AG20443 (cell line): ENCODE measurements at regions not wholly inside any gene's neighbourhood (a gene's known extent, or its start where the extent isn't known, plus 50 kb on each side); places are given as distances from the start of the nearest gene placed in this dataset.
"Not testable (repeated sequence)": the region's sequence is repeated elsewhere in the genome, so short reads cannot be mapped to it uniquely, and the experiment has no call there.

Experiments
- DNase-seq: peaks from one replicate; pipeline ENCODE4 v3.0.0; 2012; ENCODE audit warnings: low spot score, mixed read lengths

DNA sequence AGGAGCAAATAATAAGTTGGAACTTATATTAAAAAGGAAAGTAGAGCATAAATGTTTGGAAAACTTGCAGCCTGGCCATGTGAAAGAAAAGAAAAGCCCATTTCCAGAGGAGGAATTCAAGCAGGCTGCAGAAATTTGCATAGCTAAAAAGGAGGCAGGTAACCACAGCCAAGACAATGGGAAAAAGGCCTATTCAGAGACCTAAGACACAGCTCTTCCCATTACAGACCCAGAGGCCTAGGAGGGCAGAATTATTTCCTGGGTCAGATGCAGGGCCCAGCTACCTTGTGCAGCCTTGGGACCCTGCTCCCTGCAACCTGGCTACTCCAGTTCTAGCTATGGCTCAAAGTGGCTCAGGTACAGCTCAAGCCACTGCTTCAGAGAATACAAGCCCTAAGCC lies 234.6 kb upstream of the BCHE start:
- no peak for DNase-seq

DNA sequence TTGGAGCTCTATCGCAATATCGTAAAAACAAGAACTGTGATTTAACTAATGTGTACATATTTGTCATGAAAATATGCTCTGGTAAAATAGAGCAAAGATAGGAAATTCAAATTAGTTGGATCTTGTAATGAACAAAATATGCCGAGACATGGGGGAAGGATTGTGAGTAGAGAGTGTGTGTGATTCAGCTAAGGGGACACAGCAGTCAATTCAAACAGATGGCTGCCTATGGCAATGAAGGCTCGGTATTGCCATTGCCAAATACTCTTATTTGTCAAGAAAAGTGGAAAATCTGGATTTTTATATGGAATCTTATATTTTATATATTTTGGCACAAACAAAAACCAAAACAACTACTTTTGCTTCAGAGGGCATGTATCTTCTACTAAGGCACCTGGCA lies 227.3 kb upstream of the BCHE start:
- DNase-seq, result no peak

DNA sequence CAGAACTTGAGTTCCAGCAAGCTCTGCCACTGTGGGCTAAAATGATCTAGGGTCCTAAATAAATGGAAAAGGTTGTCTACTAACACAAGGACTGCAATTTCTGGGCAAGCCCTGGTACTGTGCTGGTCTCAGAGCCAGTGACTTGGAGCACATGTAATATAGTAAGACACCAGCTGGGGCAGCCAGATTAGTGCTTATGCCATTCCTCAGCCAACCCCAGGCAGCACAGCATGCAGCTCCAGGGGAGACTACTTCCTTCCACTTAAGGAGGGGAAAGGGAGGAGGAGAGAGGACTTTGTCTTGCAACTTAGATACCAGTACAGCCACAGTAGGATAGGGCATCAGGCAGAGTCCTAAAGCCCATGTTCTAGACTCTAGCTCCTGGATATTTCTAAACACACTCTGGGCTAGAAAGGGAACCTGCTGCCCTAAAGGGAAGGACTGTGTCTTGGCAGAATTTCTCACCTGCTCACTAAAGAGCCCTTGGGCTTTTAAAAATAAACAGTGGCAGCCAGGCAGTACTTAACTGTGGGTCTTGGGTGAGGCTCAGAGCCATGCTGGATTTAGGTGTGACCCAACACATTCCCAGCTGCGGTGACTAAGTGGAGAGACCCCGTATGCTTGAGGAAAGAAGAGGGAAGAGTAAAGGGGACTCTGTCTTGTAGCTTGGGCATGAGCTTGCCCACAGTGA lies 223.7 kb upstream of the BCHE start:
- DNase-seq, result no peak

DNA sequence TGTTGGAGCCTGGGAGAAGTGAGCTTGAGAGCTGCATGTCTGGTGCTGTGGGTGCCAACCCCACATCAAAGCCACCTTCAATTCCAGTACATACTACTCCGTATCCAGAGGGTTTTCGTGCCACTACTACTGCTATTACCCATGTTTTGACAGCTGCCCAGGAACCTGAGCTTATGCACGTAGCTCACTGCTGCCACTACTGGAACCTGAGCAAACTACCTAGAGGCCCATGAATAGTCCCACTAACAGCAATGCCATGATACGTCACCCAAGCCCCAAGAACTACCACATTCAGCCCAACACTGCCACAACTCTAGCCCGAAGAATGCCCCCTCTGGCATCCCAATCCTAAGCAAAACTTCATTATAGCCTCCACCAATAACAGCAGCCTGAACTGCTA lies 215.2 kb upstream of the BCHE start:
- DNase-seq, result no peak

DNA sequence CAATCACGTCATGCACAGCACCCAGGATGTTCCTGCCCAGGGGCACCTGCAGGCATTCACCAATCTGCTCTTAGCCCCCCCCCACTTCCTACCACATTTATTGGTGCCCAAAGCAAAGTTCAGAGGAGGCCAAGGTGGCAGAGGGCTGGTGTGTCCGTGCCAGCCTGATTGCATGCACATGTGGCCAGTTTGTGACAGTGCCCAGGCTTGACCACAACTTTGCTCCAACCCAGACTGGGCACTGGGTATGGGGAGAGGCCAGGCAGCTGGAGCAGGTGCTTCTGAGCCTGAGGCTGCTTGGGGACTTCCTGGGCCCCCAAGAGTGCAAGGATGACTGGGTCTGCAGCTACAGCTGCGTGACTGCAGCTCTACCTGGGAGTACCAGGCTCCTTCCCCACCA lies 192.3 kb upstream of the BCHE start:
- DNase-seq, result no peak

DNA sequence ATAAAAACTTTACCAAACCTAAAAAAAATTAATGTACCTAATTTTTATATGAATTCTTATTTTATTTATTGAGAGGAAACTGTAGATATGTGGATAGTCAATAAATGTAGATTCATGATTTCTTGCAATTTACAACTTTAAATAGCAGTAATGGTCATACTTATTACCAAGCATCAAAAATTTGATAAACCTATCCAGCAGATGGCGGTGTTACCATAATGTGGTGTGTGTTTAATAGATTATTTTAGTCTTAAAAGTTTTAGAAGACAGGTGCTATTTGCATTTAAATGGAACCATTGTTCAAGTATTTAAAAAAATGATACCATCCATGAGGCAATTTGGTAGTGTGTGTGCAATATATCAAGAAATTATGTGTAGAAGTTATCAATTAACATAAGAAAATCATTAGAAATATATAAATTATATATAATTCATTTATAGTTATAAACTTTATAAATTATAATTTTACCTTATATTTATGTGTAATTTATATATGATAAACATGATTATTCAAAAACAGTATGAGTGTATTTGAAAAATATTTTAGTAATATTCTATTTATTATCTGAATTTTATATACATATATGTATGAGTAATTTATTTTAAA lies 176.0 kb upstream of the BCHE start:
- DNase-seq, result no peak

DNA sequence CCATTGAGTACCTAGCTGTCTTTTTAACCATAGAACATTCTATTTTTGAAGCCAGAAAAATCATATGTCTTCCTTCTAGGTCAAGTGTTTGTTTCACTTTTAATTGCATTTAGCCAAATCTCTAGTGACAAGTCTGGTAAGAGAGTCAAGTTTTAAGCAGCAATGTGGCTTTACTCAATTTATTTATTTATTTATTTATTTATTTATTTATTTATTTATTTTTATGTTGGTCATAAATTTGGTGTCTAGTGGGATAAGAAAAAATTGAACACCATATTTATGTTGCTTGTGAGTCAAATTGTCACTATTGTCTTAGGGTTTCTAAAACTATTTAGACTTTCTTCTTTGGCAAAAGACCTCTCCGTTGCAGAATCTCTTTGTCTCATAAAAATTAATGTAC lies 174.5 kb upstream of the BCHE start:
- DNase-seq, result no peak

DNA sequence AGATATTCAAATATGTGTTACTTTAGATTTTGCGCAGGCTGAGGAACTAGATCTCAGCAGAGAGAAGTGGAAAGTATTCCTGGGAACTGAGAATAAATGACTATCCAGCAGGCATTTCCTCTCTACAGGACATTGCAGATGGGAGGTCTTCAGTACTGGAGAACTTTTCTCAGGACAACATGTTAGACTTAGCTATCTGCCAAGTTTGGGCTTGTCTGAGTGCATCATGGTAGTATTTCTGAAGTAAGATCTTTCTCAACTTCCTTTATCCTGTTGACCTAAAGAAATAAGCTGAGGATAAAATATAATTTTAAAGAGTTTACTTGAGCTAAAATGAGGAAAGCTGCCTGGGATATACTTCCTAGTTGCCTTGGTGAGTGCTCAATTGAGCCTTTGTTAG lies 167.9 kb upstream of the BCHE start:
- no peak for DNase-seq

DNA sequence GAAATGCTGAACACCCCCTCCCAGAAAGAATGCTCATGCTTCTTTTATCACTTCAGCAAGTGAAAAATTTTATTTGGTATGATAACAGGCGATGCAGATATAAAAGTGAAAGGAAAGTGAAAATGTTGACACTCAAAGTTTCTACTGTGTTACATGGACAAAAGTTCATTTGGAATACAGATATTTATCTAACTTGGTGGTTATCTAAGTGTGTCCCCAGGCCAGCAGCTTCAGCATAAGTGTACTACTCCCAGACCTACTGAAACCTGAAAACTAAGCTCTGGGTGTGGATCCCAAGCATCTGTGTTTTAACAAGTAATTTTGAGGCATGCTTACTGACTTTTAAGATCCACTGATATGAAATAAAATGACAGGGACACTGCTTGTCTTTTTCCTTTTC lies 157.1 kb upstream of the BCHE start:
- no peak for DNase-seq

DNA sequence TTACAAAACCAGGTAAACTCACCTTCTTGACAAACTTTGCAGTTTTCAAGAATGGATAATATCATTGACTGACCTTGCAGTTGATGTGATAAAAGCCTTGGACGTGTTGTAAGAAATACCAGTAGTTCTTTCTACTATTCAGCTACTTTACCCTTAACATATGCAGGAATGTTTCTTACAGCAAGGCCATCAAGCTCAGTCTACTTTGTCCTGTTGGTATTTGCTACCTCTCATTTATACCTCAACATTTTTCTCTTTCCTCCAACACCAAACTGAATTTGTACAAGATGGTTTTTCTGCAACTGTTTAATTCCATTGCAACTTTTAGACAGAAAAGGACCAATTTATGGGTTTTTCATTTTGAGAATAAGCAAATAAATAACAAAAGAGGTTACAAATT lies 147.4 kb upstream of the BCHE start:
- DNase-seq, result no peak

DNA sequence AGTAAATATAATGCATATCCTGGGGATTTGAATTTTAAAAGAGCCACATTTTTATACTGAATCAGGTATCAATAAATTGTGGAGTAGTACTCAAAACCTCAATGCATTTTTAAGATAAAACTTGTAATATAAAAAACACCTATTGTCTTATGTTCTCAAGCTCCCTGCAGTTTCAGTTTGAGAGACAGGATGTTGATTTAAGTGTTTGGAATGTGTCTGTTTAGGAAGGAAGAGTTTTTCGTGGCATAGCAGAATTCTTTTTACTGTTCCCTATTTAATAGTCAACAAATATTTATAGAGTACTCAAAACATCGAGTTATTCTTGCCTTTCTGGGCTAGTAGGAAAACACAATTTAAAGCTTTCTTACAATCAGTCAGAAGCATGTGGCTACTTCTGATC lies 146.1 kb upstream of the BCHE start:
- no peak for DNase-seq

DNA sequence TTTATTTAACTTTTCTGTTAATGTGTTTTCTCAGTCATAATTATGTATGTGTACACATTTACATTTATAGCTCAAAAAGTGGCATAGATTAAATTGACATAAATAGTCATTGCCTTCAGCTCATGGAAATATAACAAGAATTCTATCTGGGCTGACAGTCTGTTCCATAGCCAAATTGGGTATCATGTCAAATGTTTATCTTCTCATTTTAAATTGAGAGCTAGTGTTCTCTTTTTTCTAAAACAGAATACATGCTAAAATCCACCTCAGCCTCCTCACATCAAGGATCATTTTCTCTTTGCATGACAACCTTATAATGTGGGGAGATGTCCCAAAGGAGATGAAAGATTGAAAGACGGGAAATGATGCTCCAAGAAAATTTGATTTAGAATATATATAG lies 144.1 kb upstream of the BCHE start:
- no peak for DNase-seq

DNA sequence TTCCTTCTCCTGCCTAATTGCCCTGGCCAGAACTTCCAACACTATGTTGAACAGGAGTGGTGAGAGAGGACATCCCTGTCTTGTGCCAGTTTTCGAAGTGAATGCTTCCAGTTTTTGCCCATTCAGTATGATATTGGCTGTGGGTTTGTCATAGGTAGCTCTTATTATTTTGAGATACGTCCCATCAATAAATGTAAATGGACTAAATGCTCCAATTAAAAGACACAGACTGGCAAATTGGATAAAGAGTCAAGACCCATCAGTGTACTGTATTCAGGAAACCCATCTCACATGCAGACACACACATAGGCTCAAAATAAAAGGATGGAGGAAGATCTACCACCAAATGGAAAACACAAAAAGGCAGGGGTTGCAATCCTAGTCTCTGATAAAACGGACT lies 123.6 kb upstream of the BCHE start:
- not testable (repeated sequence) for DNase-seq

DNA sequence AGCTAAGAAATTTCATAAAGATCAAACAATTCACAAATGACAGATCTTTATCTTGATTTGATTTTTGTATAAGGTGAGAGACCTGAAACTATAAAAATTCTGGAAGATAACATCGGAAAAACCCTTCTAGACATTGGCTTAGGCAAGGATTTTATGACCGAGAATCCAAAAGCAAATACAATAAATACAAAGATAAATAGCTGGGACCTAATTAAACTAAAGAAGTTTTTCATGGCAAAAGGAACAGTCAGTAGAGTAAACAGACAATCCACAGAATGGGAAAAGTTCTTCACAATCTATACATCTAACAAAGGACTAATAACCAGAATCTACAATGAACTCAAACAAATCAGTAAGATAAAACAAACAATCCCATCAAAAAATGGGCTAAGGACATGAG lies 116.9 kb upstream of the BCHE start:
- DNase-seq, result no peak

DNA sequence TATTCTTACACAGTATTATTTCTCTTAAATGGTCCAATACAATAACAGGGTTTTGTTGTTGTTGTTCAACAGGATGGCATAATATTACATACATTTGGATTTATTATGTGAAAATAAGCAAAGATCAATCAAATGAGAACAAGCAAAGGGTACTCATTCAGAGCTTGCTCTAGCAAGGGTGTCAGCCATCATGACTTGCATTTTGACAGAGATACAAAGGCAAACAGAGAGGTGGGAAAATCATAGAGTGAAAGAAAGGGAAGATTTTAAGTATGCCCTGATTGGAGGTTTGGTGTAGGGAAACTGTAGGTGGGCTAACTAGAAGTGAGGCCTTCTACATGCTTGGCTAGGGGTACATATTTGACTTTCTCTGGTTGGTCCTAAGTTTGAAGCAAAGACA lies 109.1 kb upstream of the BCHE start:
- DNase-seq, result no peak

DNA sequence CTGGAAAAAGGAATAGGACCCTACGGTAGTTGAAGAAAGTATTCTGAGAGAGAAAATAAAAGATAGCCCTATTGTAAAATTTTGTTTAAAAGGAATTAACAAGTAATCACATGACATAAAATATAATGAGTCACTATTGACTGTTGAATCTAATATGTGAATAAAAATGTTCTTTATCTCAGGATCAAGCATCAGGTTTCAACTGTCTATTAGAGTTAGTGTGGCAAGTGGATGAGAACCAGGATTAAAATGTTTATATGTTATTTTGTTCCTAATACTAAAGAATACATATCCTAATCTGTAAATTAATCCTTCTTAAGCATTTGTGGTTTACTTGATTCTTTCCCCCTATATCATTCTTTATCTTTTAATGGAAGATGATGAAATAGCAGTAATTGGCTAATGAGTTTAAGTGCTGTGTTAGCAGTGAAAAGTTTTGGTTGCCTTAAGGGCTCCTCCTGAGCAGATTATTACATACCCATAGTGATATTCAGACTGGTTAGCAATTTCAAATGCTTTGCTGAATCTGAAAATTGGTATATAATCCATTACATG lies 101.8 kb upstream of the BCHE start:
- no peak for DNase-seq

DNA sequence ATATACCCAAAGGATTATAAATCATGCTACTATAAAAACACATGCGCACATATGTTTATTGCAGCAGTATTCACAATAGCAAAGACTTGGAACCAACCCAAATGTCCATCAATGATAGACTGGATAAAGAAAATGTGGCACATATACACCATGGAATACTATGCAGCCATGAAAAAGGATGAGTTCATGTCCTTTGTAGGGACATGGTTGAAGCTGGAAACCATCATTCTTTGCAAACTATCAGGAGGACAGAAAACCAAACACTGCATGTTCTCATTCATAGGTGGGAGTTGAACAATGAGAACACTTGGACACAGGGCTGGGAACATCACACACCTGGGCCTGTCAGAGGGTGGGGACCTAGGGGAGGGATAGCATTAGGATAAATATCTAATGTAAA lies 98.9 kb upstream of the BCHE start:
- not testable (repeated sequence) for DNase-seq

DNA sequence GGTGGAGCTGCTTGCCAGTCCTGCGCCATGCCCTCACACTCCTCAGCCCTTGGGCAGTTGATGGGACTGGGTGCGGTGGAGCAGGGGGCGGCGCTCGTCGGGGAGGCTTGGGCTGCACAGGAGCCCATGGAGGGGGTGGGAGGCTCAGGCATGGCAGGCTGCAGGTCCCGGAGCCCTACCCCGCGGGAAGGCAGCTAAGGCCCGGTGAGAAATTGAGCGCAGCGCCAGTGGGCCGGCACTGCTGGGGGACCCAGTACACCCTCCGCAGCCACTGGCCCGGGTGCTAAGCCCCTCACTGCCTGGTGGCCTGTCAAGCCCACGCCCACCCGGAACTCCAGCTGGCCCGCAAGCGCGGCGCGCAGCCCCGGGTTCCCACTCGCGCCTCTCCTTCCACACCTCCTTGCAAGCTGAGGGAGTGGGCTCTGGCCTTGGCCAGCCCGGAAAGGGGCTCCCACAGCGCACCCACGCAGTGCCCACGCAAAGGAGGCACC lies 87.1 kb upstream of the BCHE start:
- not testable (repeated sequence) for DNase-seq

DNA sequence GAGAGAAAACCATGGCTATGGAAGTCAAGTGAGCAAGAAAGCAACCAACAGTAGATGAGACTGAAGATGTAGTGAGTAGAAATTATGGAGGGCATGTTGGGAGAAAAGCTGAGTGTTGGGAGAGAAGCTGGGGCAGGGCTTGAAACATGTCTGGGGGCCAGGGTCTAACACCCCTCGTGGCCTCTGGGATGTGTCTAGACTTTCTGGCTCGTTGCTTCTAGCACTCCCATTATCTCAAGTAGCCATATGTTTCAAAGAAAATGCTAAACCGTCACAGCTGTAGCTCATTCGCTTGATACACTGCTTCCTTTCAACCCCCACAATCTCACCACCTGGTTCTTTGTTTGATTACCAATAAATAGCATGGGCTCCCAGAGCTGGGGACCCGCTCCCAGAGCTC lies 83.8 kb upstream of the BCHE start:
- DNase-seq, result no peak

DNA sequence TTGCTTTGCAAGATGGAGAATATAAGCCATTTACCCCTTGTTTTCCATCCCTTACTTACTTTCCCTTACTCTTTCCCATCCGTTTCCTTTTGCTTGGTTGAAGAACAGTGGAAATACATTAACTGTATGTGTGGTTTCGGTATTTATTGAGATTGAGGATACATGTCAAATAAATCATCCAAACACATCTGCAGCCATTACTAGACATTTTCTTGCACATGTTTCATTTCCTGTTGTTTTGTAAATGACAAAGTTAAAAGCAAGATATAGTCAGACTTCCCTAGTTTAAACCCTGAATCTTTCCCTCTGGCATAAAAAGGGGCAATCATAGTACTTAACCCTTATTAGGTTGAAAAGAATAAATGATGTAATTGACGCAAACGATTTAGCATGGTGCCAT lies 82.1 kb upstream of the BCHE start:
- DNase-seq, result no peak

DNA sequence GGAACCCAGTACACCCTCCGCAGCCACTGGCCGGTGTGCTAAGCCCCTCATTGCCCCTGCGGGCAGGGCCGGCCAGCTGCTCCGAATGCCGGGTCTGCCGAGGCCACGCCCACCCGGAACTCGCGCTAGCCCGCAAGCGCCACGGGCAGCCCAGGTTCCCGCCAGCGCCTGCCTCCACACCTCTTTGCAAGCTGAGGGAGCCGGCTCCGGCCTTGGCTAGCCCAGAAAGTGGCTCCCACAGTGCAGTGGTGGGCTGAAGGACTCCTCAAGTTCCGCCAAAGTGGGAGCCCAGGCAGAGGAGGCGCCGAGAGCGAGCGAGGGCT lies 81.4 kb upstream of the BCHE start:
- no peak for DNase-seq

DNA sequence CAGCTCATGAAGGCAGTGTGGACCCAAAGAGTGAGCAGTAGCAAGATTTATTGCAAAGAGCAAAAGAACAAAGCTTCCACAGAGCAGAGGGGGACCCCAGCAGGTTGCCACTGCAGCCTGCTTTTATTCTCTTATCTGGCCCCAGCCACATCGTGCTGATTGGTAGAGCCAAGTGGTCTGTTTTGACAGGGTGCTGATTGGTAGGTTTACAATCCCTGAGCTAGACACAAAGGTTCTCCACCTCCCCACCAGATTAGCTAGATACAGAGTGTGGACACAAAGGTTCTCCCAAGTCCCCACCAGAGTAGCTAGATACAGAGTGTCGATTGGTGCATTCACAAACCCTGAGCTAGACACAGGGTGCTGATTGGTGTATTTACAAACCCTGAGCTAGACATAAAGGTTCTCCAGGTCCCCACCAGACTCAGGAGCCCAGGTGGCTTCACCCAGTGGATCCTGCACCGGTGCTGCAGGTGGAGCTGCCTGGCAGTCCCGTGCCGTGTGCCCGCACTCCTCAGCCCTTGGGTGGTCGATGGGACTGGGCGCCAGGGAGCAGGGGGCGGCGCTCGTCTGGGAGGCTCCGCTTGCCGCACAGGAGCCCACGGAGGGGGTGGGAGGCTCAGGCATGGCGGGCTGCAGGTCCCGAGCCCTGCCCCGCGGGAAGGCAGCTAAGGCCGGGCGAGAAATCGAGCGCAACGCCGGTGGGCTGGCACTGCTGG lies 80.9 kb upstream of the BCHE start:
- DNase-seq, result not testable (repeated sequence)

DNA sequence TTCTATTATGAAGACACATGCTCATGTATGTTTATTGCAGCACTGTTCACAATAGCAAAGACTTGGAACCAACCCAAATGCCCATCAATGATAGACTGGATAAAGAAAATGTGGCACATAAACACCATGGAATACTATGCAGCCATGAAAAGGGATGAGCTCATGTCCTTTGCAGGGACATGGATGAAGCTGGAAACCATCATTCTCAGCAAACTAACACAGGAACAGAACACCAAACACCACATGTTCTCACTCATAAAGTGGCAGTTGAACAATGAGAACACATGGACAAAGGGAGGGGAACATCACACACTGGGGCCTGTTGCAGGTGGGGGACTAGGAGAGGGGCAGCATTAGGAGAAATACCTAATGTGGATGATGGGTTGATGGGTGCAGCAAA lies 77.9 kb upstream of the BCHE start:
- DNase-seq, result not testable (repeated sequence)
